Stimulated activated CD4-positive, alpha-beta T cell treated with anti-CD3 and anti-CD28 coated beads, Interleukin-4, amount 100 ng/mL, for 48 hours (primary cell): ENCODE measurements at regions not wholly inside any gene's neighbourhood (a gene's known extent, or its start where the extent isn't known, plus 50 kb on each side); places are given as distances from the start of the nearest gene placed in this dataset.

Source experiments
- DNase-seq, 2 donors: peaks; one replicate each; pipeline ENCODE4 v3.0.0-alpha.2; 2020; ENCODE audit warnings: low read depth in 2 of 2

DNA sequence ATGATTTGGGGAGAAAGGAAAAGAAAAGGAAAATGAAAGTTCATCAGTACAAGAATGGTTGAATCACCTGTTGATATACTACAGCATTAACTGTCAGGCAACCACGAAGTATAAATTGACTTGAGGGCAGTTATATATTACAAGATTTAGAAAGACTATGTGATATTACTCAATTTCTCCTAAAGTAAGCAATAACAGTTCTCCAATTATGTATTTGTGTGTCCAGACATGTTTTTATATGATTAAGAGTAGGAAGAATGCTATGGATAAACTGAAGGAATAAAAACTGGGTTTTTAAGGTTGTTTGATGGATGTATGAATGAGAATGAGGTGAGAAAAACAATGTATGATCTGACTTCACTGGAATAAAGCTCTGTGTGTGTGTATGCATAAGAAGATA, 2234.4 kb downstream of the ARAP2 start:
- DNase-seq = no peak

GRCh38 chr4:34010751-34011519, 2233.4 kb downstream of the ARAP2 start:
- no peak for DNase-seq

DNA sequence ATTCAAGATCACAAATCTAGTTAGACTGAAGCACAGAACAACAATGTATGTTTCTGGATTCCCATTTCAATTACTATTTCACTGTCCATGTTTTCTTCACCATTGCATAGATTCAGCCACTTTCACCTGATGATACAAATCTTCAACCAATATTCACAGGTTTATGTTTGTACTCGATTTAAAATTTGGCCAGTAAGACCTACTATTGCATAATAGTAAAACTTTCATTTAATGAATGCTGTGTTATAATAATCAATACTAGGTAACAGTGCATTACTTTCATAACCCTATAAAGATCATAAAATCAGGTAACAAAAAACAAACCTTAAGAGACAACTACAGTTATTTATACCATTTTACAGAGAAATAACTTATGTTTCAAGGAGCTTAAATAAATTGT, 2209.1 kb downstream of the ARAP2 start:
- DNase-seq = no peak

GRCh38 chr4:34037280-34037679, 2207.0 kb downstream of the ARAP2 start:
- DNase-seq = no peak

DNA sequence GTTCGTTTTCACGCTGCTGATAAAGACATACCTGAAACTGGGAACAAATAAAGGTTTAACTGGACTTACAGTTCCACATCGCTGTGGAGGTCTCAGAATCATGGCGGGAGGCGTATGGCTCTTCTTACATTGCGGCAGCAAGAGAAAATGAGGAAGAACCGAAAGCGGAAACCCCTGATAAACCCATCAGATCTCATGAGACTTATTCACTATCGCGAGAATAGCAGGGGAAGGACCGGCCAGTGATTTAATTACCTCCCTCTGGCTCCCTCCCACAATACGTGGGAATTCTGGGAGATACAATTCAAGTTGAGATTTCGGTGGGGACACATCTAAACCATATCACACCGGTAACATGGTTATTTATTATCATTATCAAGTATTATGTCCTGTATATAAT, 2204.5 kb downstream of the ARAP2 start:
- no peak for DNase-seq

DNA sequence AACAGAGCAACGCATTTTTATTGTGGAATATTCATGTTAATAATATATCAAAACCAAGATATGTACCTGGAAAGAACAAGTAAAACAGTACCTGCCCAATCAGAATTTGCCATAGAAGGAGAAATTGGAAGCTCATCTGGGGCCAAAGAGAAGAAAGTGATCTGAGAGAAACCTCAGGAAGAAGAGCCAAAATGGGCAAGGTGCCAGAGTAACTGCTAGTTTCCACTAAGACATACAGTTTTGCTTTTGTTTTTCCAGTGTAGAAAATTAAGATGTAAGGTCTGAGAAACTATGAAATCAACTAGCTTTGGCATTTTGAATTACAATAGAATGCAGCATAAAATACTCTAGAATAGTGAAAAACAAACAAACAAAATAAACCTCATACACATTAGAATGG, 2201.2 kb downstream of the ARAP2 start:
- DNase-seq = no peak

- DNase-seq = no peak
Measured at GRCh38 chr4:34046580-34046979, 2197.7 kb downstream of the ARAP2 start.

GRCh38 chr4:34047363-34047762, 2197.0 kb downstream of the ARAP2 start:
- no peak for DNase-seq

DNA sequence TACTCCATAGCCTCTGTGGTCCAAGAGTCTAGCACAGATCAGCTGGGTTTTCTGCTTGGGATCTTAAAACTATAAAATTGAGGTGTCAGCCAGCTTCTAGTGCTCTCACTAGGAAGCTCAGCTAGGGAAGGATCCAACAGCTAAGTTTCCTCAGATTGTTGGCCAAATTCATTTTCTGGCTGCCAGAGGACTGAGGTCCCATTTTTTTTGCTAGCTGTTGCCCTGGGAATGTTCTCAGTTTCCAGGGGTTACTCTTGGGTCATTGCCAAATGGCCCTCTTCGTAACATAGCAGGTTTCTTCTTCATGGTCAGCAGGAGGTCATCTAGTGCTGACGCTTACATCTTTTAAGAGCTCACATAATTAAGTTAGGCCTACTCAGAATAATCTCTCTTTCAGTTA, 2178.2 kb downstream of the ARAP2 start:
- no peak for DNase-seq

DNA sequence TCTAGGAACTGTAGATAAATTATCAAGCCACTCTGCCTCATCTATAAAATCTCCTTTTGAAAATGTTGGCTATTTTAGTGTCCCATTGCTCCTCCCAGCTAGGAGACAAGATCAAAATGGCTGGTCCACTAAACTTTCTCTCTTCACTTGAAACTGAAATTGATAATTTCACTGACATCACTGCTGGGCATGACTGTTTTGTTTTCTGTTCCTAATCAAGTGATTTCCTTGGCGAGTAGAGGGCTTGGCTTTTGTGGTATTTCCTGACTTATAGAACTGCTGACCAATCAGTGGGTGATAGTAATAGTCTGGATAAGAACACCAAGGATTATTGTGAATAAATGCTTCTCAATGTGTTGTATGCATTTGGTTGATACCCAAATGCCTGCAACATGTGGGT, 2152.9 kb downstream of the ARAP2 start:
- DNase-seq = no peak

DNA sequence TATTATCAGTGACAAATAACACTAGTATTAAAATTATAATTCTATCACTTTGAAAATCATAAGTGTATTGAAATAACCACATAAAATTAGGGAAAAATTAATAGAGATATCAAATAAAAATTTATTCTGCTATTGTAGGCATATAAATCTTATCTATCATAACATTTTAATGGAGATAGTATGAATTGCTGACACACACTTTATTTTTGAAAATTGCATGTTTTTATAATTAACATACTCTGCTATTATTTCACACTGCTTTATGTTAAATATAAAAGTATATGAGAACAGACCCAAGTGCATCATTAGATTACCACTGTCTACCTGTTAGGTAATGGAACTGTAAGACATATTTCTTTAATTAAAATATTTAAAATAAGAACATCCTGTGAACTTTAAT, 2150.2 kb downstream of the ARAP2 start:
- no peak for DNase-seq

DNA sequence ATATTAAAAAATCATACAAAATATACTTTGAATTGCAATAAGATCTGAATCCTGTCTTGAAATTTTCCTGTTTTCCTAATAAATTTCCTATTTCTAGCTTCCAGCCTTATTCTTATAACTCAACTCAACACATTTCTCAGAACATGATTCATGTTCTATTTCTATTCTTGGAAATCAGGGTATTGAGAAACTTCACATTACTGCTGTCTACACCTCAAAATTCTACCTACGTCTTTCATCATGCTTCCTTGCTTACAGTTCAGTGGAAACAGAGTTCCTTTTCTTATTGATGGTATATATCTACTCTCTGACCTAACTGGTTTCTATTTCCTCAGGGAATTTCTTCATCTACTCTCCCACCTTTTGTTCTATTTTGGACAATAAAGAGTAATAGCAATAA, 2139.0 kb downstream of the ARAP2 start:
- DNase-seq = no peak

DNA sequence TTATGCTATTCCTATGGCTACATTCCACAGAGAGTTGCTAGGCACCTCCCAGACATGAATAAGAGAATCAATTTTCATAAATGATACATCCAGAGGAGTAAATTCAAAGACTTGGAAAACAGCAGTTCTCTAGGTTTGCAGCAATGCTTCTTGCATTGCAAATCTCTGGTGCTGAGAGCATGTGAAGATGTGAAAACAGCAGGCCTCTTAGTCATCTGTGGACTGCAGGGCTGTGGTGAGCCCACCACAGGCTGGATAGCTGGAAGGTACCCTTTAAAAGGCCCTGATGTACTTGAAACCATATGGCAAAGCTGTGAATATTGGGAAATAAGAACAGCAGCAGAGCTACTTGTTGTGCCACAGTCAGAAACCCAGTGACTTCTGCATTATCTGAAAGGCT, 2135.9 kb downstream of the ARAP2 start:
- DNase-seq = no peak

- no peak for DNase-seq
Measured at GRCh38 chr4:34112573-34112972, 2131.7 kb downstream of the ARAP2 start.

- no peak for DNase-seq
Measured at GRCh38 chr4:34138385-34138784, 2105.9 kb downstream of the ARAP2 start.

GRCh38 chr4:34139346-34139745, 2105.0 kb downstream of the ARAP2 start:
- DNase-seq = no peak

DNA sequence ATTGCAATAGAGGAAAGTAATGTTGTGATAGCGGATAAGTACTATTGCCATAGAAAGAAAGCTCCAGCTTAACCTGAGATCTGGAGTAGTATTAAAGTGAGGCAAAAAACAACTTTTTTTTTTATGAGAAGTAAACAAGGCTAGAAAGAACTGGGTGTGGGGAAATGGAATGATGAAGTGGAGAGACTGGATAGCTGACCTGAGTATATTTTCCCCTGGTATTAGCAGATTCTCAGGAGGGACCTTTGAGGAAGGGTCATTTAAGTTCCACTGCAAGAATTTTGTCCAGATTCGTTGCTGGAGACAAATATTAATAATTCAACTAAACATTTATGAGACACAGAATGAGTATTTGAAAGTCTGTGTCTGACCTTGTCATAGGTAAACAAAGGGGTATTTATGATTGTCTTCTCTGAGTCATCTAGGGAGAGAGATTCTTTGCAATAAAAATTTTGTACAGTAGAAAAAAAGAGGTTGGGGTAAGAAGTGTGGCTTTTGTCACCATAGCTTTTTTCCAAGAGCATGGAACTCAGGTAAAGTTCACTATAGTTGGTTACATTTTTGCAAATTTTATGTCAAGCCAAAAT, 2095.9 kb downstream of the ARAP2 start:
- no peak for DNase-seq

GRCh38 chr4:34157547-34157946, 2086.8 kb downstream of the ARAP2 start:
- no peak for DNase-seq

GRCh38 chr4:34158878-34159277, 2085.4 kb downstream of the ARAP2 start:
- DNase-seq = no peak

GRCh38 chr4:34170946-34171345, 2073.4 kb downstream of the ARAP2 start:
- DNase-seq = no peak

DNA sequence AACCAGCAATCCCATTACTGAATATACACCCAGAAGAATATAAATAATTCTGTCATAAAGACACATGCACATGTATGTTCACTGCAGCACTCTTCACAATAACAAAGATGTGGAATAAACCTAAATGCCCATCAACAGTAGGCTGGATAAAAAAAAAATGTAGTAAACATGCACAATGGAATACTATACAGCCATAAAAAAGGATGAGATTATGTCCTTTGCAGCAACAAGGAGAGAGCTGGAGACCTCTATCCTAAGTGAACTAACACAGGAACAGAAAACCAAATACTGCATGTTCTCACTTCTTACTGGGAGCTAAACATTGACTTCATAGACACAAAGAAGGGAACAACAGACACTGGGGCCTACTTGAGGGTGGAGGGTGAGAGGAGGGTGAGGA, 2067.7 kb downstream of the ARAP2 start:
- no peak for DNase-seq

DNA sequence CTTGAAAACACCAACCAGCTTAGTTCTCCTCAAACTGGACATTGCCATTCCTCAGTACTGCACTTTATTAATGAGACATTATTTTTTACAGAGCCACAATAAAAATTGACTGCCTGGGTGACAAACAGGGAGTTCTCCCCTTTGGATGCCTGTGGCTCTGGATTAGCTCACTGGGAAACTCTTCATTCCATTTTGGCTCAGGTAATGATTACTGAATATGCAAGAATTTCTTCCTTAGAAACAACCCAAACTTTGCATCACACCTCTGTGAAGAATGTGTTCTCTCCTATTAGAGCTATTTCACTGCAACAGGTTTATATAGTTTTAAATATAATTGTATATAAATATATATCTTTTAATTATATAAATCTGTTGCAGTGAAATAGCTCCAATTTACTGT, 2065.8 kb downstream of the ARAP2 start:
- DNase-seq = no peak

DNA sequence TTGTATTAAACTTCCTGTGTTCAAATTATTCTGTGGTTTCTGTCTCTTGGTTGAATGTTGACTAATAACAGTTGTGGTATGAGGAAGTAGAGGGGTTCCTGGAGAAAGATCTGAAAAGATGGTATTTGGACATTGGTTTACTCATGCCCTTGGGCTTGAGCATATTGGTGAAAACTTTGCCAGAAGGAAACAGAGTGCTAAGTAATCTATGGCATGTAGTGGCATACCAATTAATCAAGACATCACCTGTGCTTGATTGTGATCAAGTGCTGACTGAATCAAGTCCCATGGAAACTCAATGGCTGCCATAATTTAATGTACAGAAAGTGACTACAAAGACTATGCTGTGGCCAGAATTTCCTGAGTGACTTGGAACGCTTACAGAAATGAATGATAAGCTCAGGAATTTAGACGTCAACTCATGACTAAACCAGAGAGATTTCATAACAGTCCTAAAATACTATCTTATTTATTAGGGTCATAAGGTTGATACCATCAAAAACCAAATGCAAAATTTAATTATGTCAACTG, 2062.9 kb downstream of the ARAP2 start:
- DNase-seq = no peak

GRCh38 chr4:34181891-34182290, 2062.4 kb downstream of the ARAP2 start:
- DNase-seq = no peak
